HL-60 (cell line): ENCODE measurements at regions not wholly inside any gene's neighbourhood (a gene's known extent, or its start where the extent isn't known, plus 50 kb on each side); places are given as distances from the start of the nearest gene placed in this dataset.
A peak's percentile ranks its signal among the peaks of the same experiment; 100 is the strongest.

Experiments
- CTCF ChIP-seq: IDR thresholded peaks from one replicate; pipeline ENCODE4 v1.5.1; 2011; ENCODE audit warnings: low read length, control low read depth, inconsistent platforms; ENCODE audit not compliant: insufficient read depth
- GABPA ChIP-seq: IDR thresholded peaks from 2 replicates; pipeline ENCODE4 v1.6.1; 2012; ENCODE audit warnings: low read depth
- POLR2AphosphoS5 ChIP-seq: IDR thresholded peaks from 2 replicates; pipeline ENCODE4 v1.6.1; 2012; ENCODE audit warnings: low read depth
- TF ChIP-seq, protein P1 (sequence below): IDR thresholded peaks from 2 replicates; pipeline ENCODE4 v1.6.1; 2012; ENCODE audit warnings: low read depth; ENCODE audit not compliant: insufficient replicate concordance

- TF ChIP-seq CTCF (no peak), POLR2AphosphoS5 (no peak), GABPA (peak; percentile 54)
- TF ChIP-seq, protein P1, sequence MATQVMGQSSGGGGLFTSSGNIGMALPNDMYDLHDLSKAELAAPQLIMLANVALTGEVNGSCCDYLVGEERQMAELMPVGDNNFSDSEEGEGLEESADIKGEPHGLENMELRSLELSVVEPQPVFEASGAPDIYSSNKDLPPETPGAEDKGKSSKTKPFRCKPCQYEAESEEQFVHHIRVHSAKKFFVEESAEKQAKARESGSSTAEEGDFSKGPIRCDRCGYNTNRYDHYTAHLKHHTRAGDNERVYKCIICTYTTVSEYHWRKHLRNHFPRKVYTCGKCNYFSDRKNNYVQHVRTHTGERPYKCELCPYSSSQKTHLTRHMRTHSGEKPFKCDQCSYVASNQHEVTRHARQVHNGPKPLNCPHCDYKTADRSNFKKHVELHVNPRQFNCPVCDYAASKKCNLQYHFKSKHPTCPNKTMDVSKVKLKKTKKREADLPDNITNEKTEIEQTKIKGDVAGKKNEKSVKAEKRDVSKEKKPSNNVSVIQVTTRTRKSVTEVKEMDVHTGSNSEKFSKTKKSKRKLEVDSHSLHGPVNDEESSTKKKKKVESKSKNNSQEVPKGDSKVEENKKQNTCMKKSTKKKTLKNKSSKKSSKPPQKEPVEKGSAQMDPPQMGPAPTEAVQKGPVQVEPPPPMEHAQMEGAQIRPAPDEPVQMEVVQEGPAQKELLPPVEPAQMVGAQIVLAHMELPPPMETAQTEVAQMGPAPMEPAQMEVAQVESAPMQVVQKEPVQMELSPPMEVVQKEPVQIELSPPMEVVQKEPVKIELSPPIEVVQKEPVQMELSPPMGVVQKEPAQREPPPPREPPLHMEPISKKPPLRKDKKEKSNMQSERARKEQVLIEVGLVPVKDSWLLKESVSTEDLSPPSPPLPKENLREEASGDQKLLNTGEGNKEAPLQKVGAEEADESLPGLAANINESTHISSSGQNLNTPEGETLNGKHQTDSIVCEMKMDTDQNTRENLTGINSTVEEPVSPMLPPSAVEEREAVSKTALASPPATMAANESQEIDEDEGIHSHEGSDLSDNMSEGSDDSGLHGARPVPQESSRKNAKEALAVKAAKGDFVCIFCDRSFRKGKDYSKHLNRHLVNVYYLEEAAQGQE, result no peak
Observed at GRCh38 chr6:44650495-44650894, 263.0 kb downstream of the CDC5L start.
